SKM-1 treated with dmso at 0.1 percent for 144 hours (cell line): ENCODE measurements at regions not wholly inside any gene's neighbourhood (a gene's known extent, or its start where the extent isn't known, plus 50 kb on each side); places are given as distances from the start of the nearest gene placed in this dataset.

ENCODE experiments used
- DNase-seq: peaks from one replicate; lab custom pipeline; 2025; ENCODE audit not compliant: unreplicated experiment; lab: John Stamatoyannopoulos, UW

DNA sequence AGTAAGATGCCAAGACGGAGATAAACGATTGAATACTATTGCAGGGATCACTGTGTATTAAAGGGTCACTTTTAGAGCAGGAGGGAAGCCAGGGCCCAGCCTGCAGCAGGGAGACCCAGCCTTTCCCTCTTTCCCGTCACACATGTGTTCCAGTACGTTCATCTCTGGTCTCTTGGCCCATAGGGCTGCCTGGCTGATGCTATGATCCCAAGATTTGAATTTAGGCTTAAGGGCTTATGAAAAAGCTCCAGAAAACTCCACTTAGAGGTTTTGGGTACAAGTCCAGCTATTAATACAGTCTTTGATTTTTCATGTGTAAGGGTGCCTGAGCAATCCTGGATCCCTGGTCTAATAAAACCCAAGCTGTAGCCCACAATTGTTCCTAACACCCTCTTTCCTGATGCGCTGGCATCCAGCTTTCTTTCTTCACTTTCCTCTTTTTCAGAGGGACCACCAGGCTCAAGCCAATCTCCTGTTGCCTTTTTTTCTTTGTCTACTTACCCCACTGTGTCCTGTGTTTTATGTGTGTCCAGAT lies 359.6 kb upstream of the USP24 start:
- no peak for DNase-seq

DNA sequence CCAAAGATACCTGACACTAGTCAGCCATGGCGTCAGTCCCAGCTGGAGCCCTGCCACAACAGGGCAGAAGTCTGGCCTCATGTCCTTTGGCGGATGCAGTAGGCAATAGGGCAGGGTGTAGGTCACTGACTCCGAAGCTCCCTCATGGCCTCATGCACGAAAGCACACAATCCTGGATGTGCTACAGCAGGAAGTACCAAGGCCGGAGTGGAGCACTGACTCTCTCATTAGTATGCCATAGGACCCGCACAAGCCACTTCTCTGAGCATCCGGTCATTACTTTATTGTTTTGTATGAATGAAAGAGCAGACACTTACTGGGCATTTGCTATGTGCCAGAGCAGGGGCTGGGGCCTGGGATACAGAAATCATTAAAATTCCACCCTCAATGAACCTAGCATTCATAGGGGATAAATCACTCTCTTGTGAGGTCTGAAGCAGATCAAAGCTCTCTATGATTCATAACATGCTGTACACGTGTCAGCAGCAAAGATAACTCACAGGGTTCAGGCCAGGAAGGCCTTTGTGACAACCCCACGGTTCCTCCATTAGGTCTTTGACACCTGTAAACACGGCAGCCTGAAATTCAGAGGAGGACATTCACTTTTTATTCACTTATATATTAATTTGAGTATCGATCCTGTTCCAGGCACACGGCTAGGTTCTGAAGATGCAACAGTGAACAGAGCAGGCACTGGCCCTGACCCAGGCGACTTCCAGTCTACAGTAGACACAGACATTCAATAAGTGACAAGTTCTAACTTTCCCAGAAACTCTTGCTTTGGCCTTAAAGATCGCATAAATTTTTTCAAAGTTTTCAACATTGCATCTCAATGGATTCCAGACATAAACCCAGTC lies 357.9 kb upstream of the USP24 start:
- DNase-seq, result no peak

DNA sequence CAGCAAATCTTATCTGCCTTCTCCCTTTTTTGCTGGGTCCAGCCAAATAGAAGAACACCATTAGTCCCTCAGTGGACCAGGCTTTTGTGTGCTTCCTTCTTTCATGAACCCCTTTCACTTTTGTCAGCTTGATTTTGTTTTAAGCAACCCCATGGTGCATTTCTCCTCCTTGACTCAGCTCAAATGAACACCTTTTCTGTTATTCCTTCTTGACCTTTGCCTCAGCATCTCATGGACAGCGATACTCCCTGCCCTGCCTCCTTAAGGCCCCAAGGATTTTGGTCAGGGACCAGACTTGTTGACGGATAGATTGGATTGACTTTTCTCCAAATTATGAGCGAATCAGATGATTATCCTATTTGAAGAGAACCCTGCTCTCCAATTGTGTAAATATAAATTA lies 356.6 kb upstream of the USP24 start:
- no peak for DNase-seq

DNA sequence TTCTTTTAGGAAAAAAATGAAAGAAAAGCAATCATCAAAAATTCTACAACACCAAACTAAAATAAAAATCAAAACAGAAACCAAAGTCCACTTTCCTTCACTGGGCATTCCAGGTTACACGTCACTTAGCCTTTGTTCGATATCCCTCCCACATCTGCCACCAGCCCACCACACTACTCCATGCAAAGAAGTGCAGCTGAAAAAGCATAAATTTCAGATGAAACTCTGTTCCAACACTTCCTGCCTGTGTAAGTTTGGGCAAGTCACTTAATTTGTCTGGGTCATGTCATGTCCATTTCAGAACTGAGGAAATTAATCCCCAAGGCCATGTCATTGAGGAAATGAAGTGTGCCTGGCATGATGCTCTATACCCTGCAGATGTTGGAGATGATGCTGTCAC lies 354.3 kb upstream of the USP24 start:
- DNase-seq, result no peak

DNA sequence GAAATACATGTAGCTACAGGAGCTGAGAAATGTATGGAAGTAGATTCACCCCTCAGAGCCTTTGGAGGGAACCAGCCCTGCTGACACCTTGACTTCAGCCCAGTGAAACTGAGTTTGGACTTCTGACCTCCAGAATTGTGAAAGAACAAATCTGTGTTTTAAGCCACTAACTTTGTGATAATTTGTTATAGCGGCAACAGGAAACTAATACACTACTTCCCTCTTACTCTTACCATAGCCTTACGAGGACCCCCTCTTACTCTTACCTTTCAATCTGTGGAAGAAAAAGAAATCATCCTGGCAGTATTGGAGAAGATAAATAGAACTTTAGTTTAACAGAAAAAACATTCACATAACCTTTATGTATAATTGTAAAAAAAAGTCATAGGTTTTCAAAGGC lies 353.6 kb upstream of the USP24 start:
- no peak for DNase-seq

DNA sequence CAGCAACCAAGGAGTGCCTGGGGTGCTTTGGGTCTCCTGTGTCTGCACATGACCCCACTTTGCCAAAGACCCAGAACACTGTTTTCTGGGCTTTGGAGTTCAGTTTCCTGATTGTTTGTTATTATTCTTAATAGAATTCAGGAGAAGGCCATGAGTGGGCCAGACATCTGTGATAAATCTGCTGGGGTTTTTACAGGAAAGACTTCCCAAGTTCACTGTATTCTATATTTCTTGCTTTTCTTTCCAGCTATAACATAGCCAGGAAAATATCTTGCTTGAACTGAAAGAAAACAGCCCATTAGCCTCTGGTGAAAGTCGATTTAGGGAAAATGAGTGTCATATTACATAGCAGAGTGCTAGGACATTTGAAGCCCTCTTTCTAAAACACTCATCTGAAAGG lies 345.1 kb upstream of the USP24 start:
- DNase-seq, result no peak

DNA sequence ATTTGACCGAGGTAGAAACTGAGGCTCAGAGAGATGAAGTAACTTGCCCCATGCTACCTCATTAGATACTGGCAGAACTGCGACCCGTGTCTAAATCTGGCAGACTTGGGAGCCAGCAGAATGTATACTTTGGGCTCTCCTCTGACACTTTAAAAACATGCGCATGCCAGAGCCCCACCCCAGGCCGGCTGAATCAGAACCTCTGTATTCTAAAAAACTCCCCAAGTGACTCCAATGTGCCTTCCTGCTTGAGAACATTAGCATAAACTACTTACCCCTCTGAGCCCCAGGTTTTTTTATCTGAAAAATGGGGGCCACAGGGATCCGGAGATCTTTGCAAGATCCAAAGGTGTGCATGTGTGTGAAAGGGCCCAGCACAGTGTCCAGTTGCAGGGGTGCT lies 344.7 kb upstream of the USP24 start:
- DNase-seq, result no peak

DNA sequence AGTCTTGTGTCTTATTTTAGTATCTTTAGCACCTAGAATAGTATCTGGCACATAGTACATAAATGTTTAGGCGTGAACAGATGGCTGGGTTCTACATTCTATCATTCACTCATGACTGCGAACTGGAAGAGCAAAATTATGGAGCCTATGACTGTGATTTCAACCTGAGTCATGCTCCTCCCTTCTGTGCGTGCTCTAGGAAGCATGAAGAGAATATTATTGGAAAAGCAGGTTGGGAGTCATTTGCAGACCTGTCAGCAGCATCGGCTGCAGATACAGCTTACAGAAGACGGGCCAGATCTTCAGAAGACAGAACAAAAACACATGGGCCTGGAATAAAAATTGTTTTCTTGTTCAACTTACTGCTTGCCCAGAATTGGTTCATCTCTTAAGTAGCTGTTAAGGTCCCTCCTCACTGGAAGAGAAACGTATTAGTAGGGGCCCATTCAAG lies 344.0 kb upstream of the USP24 start:
- no peak for DNase-seq

DNA sequence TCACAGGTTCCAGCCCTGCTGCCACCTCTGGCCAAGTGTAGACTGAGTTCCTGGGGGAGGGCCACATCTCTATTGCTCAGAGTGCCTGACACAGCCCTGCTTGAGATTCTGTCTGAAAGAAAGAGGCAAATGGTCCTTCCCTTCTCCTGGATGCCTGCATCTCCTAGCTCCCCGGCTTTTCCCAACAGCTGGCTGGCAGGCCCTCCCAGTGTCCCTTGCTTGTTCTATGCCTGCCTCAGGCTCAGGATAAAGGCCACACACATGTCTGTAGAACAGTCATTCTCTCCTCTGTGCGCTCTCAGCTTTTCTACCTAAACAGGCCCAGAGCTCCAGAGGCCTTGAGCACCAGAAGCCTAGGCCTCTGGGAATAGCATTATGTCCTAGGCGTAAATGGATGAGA lies 343.4 kb upstream of the USP24 start:
- DNase-seq, result no peak

DNA sequence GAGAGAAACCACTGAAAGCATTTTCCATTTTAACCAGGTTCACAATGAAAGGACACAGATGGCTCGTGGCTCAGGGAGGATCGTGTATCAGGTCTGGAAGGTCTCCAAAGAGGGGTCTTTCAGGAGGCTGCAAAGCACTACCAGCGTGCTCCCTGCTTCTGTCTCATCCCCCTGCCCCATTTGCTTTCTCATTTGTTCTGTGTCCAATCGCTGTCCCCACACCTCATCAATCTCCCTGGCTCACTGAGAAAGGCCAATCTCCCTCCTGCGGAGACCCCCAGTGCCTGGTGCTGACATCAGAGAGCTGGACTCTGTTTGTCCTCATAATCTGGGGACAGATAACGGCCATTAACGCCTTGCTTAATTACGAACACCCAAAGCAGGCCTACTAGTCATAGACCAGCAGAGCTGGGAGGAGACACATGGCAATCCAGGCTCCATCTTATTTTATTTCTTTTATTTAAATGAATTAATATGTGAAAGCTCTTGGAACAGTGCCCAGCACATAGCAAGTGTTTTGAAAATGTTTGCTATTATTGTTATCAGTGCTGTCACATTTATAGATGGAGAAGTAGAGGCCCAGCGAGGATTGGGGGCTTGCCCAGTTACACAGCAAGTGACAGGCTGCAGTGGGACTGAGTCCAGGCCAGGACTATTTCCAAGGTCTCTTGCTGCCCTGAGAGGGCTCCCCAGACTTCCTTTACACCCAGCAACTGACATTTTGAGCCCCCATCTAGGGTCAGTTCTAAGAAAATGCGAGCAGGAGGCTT lies 341.0 kb upstream of the USP24 start:
- no peak for DNase-seq

DNA sequence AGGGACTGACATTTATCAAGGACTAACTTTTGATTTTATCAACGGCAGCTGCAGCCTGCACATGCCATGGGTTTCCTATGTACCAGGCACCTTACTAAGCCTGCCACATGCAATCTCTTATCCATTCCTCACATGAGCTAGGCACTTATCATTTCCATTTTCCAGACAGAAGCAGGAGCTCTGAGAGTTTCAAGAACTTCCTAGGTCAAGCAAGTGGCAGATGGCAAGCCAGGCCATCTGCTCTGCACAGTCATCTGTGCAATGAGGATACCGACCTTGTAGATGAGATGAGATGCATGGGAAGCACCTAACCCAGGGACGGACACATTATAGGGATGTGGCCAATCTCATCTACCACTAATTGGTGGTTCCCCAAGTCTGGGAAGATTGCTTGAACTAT lies 339.4 kb upstream of the USP24 start:
- no peak for DNase-seq

DNA sequence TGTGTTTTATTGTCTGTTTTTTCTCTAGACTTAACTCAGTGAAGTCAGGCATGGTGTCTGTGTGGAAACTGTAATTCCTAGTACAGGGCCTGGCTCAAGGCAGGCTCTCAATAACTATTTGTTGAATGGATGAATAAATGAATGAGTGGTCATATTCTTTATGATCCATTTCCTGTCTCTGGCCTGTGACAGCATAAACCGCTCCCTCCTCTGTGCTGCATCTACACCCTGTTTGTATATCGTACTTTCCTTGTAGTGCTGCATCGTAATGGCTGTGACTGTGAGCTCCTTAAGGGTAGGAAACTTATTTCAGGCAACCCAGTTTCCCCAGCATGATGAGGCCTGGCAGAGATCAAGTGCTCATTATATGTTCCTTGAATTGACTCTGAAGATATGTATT lies 337.5 kb upstream of the USP24 start:
- DNase-seq, result no peak

DNA sequence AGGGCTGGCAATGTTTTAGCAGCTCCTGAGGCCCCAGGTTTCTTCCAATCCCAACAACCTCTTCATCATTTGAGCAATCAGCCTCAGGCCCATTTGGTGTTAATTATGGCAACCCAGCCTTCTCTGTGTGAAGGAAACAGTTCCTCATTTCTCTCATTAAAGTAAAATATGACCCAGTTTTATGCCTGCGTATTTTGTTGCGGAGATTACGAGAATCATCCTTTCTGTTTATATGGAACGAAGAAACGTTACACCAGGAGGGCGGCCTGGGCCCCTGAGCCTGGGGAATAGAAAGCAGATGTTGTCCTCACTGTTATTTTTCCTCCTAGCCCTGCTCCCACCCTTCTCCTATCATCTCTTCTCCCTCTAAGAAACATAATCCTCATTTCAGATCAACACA lies 332.2 kb upstream of the USP24 start:
- DNase-seq, result no peak

DNA sequence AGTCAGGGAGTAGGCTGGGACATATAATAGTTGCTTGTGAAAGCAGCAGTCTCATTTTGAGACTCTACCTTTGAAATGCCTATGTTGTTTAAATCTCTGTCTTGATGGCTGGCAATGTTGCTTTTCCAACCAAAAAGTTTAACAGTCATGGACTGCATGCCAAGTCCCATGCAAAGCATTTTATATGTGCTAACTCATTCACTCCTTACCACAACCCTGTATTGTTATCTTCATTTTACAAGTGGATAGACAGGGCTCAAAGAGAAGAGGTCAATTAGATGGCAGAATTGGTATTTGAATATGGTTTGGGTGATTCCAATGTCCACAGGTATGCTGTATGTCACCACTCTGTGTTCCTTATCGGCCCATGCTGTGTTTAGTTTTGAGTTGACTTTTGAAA lies 331.4 kb upstream of the USP24 start:
- no peak for DNase-seq

DNA sequence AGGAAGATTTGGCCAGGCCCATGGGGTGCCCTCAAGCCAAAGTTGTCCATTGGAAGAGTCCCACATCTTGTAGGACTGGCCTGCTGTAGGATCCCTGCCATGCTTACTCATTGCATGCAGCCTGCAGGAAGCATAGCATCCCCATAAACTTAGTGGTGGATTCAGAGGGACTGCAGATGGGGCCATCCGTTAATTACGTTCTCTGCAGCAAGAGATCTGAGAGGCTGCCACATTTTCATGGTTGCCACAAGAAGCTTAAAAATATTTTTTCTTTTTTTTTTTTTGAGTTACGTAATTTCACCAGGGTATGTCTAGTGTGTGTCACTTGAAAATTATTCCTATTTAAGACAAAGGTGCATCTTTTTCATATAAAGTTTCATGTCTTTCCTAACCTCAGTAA lies 329.7 kb upstream of the USP24 start:
- no peak for DNase-seq

DNA sequence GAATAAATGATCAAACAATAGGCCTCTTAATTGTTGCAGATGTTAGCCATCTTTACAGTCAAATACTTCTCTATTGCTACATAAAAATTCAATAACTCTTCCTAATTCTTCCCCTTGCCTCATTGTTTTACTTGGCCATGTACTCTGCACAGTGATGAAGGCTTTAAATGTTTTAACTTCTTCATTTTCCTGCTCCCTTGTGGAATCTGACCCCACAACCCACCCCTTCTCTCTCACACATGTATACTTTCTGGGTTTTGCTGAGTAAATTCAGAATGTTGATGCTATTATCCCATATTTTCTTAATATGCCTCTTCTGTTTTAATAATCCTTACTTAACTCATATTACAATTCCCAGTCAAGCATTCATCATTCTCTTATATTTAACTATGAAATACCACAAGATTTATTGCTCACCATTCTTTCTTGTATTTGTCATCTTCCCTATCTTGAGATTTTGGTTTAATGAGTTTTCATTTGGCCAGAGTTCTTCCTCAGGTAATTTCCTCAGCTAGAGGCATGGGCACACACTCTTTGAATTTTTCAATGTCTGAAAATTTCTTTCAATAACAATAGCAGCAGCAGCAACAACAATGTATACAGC lies 327.8 kb upstream of the USP24 start:
- DNase-seq, result no peak

DNA sequence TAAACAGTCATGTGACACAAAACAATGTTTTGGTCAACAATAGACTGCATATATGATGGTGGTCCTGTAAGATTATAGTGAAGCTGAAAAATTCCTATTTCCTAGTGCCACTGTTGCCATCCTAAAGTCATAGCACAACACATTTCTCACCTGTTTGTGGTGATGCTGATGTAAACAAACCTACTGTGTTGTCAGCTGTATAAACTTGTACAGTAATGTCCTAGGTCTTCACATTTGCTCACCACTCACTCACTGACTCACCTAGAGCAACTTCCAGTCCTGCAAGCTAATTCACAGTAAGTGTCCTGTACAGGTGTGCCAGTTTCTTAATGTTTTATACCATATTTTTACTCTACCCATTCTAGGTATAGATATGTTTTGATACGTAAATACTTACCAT lies 326.1 kb upstream of the USP24 start:
- no peak for DNase-seq

DNA sequence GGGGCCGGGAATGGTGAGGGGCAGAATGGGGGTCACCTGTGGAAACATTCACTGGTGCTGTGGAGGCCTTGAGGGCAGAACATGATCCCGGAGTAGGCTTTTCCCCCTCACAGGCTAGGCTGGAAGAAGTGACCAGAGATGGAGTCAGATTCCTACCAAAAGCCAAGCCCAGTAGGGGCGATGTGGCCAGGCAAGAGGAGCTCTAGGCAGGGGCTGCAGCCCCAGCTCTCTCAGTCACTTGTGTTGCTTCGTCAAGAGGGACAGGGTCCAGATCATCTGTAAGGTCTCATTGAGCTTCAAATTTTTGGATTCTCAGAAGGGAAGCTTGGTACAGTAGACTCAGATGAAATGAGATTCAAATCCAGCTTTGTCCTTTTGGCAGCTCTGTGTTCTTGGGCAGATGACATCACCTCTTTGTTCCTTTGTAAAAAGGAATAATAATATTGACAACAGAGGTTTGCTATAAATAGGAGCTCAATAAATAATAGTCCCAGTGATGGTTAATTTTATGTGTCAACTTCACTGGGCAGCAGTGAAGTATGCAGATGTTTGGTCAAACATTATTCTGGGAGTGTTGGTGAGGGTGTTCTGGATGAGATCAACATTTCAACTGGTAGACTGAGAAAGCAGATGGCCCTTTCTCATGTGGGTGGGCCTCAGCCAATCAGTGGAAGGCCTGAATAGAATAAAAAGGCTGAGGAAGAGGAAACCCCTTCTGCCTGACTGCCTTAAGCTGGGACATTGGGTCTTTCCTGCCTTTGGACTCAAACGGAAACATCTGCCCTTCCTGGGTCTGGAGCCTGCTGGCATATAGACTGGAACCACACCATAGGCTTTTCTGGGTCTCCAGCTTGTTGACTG lies 324.7 kb upstream of the USP24 start:
- no peak for DNase-seq

DNA sequence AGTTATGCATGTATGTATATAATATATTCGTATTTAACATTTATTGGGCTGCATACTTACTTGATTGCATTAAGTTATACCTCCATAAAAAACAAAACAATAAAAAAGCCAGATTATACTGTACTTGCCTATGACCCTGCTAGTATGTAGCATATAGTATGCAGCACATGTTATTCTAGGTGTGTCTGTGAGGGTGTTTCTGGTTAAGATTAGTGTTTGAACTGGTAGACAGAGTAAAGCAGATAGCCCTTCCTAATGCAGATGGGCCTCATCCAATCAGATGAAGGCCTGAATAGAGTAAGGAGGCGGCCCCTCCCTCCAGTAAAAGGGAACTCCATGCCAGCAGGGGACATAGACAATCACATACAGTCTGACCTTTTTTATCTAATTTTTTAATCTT lies 323.3 kb upstream of the USP24 start:
- DNase-seq, result no peak

DNA sequence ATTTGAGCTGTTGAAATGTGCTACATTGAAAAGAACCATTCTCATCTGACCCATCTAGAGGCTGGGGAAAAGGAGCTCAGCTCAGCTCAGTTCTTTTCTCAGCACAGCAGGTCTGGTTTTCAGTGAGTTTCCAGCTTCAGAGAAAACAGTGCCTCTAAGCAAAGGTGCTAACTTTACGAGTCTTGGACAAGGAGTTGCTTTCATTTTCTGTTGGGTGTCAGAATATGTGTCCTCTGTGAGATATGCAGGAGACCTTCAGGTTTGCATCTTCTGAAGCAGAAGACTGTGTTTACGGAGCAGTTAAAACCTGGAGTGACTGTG lies 321.3 kb upstream of the USP24 start:
- no peak for DNase-seq
